Sigmoid colon (tissue), 6 donors: ENCODE measurements at regions not wholly inside any gene's neighbourhood (a gene's known extent, or its start where the extent isn't known, plus 50 kb on each side); places are given as distances from the start of the nearest gene placed in this dataset.
"Not testable (repeated sequence)": the region's sequence is repeated elsewhere in the genome, so short reads cannot be mapped to it uniquely, and the experiment has no call there.

Source experiments
- DNase-seq: peaks from one replicate; pipeline ENCODE4 v3.0.0-alpha.2; 2019
- H3K27ac ChIP-seq, 4 donors: fragments of 200-600 bp; sonication (generic); one replicate each; pipeline ENCODE4 v1.5.1; 2016 to 2019; ENCODE audit warnings: mild to moderate bottlenecking in 1 of 4
- H3K27me3 ChIP-seq, 3 donors: fragments of 200-600 bp; sonication (generic); one replicate each; pipeline ENCODE4 v1.5.1; 2019; ENCODE audit warnings: mild to moderate bottlenecking in 1 of 3
- H3K36me3 ChIP-seq, 4 donors: fragments of 200-600 bp; sonication (generic); one replicate each; pipeline ENCODE4 v1.5.1; 2016 to 2019
- H3K4me1 ChIP-seq, 4 donors: fragments of 200-600 bp; sonication (generic); one replicate each; pipeline ENCODE4 v1.5.1; 2017 to 2019
- H3K4me3 ChIP-seq, 4 donors: fragments of 200-600 bp; sonication (generic); one replicate each; pipeline ENCODE4 v1.5.1; 2017 to 2019; ENCODE audit warnings: mild to moderate bottlenecking in 2 of 4, moderate library complexity in 1 of 4
- H3K9me3 ChIP-seq, 4 donors: fragments of 200-600 bp in 3 of 4; sonication (generic) in 3 of 4; one replicate each; pipeline versions ENCODE4 v1.5.1 to v1.6.1; 2013 to 2019
- EP300 ChIP-seq, 4 donors: sonication (generic); formaldehyde crosslinking; IDR thresholded peaks; one replicate each; pipeline ENCODE4 v1.6.1; 2017; ENCODE audit warnings: antibody characterized with exemption in 4 of 4
- POLR2A ChIP-seq, 2 donors: fragments of 450-650 bp; IDR thresholded peaks; one replicate each; pipeline ENCODE4 v1.6.1; 2016; ENCODE audit warnings: antibody characterized with exemption in 2 of 2, mild to moderate bottlenecking in 2 of 2, moderate library complexity in 2 of 2
- POLR2AphosphoS5 ChIP-seq, 4 donors: sonication (generic); formaldehyde crosslinking; IDR thresholded peaks; one replicate each; pipeline ENCODE4 v1.6.1; 2017; ENCODE audit warnings: antibody characterized with exemption in 4 of 4
- WGBS, 2 donors: extraction: QIAGEN DNeasy Blood & Tissue Kit; methylation state at CpG; one replicate each; pipeline ENCODE4 v1.1.7; 2013; 5-methylcytosine and 5-hydroxymethylcytosine counted together
- intact Hi-C: fragments of 100-400 bp; cut with DNase I; formaldehyde crosslinking; loops from one replicate; pipeline ENCODE4 v1.15.1; 2023
- TF ChIP-seq, protein P1 (sequence below), 4 experiments: fragments of 450-650 bp in 3 of 4; fragments of 200-600 bp in 1 of 4; IDR thresholded peaks; one replicate each; pipeline ENCODE4 v1.5.1; 2016 to 2019; ENCODE audit warnings: antibody characterized with exemption in 4 of 4, mild to moderate bottlenecking in 3 of 4, moderate library complexity in 2 of 4
- donor health status: healthy with polysubstance abuse.
- donor health status: healthy.

DNA sequence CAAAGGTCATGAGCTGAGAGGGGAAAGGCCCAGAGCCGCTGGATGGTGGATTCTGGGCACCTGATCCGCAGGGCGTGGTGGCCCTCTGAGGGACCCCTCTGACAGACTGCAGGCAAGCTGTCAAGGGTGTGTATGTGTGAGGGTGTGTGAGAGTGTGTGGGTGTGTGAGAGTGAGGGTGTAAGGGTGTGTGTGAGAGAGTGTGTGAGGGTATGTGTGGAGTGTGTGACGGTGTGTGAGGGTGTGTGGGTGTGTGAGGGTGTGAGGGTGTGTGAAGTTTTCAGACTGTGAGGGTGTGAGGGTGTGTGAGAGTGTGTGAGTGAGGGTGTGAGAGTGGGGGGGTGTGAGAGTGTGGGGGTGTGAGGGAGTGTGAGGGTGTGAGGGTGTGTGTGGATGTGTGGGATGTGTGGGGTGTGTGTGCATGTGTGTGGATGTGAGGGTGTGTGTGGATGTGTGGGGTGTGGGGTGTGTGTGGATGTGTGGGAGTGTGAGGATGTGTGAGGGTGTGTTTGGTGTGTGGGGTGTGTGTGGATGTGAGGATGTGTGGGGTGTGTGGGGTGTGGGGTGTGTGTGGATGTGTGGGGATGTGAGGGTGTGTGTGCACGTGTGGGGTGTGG lies 156.7 kb downstream of the TMEM121 start:
- Histone ChIP-seq H3K36me3 (no peaks in the 10 kb centered on the region), H3K4me1 (no peaks in the 10 kb centered on the region), H3K9me3 (no peaks in the 10 kb centered on the region), H3K27me3 (no peaks in the 10 kb centered on the region), H3K4me3 (no peak overlapping the region), H3K27ac (no peak overlapping the region)
- TF ChIP-seq, protein P1, sequence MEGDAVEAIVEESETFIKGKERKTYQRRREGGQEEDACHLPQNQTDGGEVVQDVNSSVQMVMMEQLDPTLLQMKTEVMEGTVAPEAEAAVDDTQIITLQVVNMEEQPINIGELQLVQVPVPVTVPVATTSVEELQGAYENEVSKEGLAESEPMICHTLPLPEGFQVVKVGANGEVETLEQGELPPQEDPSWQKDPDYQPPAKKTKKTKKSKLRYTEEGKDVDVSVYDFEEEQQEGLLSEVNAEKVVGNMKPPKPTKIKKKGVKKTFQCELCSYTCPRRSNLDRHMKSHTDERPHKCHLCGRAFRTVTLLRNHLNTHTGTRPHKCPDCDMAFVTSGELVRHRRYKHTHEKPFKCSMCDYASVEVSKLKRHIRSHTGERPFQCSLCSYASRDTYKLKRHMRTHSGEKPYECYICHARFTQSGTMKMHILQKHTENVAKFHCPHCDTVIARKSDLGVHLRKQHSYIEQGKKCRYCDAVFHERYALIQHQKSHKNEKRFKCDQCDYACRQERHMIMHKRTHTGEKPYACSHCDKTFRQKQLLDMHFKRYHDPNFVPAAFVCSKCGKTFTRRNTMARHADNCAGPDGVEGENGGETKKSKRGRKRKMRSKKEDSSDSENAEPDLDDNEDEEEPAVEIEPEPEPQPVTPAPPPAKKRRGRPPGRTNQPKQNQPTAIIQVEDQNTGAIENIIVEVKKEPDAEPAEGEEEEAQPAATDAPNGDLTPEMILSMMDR (IDR thresholded peaks at IDR 0.05), result no peak
- TF ChIP-seq EP300 (IDR thresholded peaks at IDR 0.05) (no peak), POLR2A (IDR thresholded peaks at IDR 0.05) (no peak), POLR2AphosphoS5 (IDR thresholded peaks at IDR 0.05) (no peak)
- 74 to 82% methylated on average over 5 of the region's 5 CpGs for WGBS, 2 donors
- peak; percentile 22 for DNase-seq
- intact Hi-C loops, result loop anchor here (10.0 kb wide), 1 partner anchor 262 kb away; no protein-coding TSS in a partner anchor

DNA sequence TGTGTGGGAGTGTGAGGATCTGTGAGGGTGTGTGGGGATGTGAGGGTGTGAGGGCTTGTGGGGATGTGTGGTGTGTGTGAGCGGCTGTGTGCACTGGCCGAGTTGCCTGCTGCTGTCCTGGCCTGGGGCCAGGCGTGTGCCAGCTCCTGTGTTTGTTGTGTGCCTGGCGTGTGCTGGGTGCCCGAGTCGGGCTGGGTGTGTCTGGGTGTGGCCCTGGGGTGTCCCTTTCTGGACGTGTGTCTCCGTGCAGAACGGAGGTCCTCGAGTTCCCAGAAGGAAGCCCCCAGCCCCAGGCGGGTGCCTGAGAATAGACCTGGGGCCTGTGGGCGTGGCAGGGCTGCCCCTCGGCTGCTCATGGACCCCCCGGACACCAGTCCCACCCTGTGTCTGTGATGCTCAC lies 157.7 kb downstream of the TMEM121 start:
- H3K4me1 ChIP-seq, H3K36me3 ChIP-seq, H3K9me3 ChIP-seq, H3K27me3 ChIP-seq, H3K27ac ChIP-seq, H3K4me3 ChIP-seq: not testable (repeated sequence)
- intact Hi-C loops, result loop anchor here (10.0 kb wide), 1 partner anchor 261 kb away; no protein-coding TSS in a partner anchor
- WGBS, 2 donors, result 25 to 51% methylated on average over 12 to 14 of the region's 14 CpGs
- DNase-seq, result peak; percentile 24

DNA sequence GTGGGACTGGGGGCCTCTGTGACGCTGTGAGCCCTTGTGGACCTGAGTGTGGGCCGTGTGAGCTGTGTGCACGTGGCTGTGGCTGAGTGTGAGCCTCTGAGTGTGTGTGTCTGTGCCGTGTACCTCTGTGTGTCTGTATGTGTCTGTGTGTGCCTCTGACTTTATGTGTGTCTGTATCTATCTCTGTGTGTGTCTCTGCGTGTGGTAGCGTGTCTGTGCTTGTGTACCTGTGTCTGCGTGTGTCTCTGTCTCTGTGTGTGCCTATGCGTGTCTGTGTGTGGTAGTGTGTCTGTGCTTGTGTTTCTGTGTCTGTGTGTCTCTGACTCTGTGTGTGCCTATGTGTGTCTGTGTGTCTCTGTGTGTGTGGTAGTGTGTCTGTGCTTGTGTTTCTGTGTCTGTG lies 158.2 kb downstream of the TMEM121 start:
- H3K36me3 ChIP-seq, H3K4me1 ChIP-seq, H3K27ac ChIP-seq, H3K4me3 ChIP-seq, H3K9me3 ChIP-seq, H3K27me3 ChIP-seq: not testable (repeated sequence)
- WGBS, 2 donors, result 70 to 76% methylated on average over 6 to 7 of the region's 8 CpGs
- peak; percentile 19 for DNase-seq
- intact Hi-C loops, result loop anchor here (10.0 kb wide), 1 partner anchor 260 kb away; no protein-coding TSS in a partner anchor

DNA sequence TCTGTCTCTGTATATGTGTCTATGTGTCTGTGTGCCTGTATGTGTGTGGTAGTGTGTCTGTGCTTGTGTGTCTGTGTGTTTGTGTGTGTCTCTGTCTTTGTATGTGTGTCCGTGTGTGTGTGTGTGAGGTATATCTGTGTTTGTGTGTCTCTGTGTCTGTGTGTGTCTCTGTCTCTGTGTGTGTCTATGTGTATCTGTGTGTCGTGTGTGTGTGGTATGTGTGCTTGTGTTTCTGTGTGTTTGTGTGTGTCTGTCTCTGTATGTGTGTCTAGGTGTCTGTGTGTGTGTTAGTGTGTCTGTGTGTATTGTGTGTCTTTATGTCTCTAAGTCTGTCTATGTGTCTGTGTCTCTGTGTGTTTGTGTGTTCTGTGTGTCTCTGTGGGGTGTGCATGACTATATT lies 158.6 kb downstream of the TMEM121 start:
- H3K4me1 ChIP-seq, result no peaks in the 10 kb centered on the region
- TF ChIP-seq, protein P1 (IDR thresholded peaks at IDR 0.05), result no peak
- TF ChIP-seq EP300 (IDR thresholded peaks at IDR 0.05) (no peak), POLR2AphosphoS5 (IDR thresholded peaks at IDR 0.05) (no peak), POLR2A (IDR thresholded peaks at IDR 0.05) (no peak)
- H3K27me3 ChIP-seq, result no peaks in the 10 kb centered on the region
- 74 to 88% methylated on average over 2 of the region's 2 CpGs for WGBS, 2 donors
- H3K27ac ChIP-seq, result no peak overlapping the region
- DNase-seq, result no peak
- H3K9me3 ChIP-seq, result no peaks in the 10 kb centered on the region
- intact Hi-C loops, result loop anchor here (10.0 kb wide), 1 partner anchor 260 kb away; no protein-coding TSS in a partner anchor
- H3K36me3 ChIP-seq, result no peaks in the 10 kb centered on the region
- H3K4me3 ChIP-seq, result no peak overlapping the region

DNA sequence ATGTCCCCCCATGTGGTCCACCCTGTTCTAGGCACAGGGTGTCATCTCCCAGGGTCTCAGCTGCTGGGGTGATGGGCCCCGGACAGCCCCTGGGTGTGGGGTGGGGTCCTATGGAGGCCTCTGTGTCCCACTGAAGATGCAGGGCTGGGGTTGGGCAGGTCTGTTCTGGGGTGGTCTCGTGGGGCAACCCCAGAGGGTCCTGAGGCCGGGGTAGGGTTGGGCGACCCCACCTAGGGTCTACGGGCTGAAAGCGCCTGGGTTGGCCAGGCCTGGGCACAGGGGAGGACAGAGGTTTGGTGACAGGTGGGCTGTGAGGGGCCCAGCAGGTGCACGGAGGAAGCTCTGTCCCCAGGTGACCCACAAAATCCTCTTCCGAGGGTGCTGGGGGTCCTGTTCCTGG lies 159.2 kb downstream of the TMEM121 start:
- H3K9me3 ChIP-seq, H3K27ac ChIP-seq, H3K4me3 ChIP-seq, H3K4me1 ChIP-seq, H3K27me3 ChIP-seq, H3K36me3 ChIP-seq: not testable (repeated sequence)
- DNase-seq, result peak; percentile 5
- intact Hi-C loops, result loop anchor here (10.0 kb wide), 1 partner anchor 259 kb away; no protein-coding TSS in a partner anchor
- WGBS, 2 donors, result 47 to 59% methylated on average over 5 of the region's 8 CpGs

DNA sequence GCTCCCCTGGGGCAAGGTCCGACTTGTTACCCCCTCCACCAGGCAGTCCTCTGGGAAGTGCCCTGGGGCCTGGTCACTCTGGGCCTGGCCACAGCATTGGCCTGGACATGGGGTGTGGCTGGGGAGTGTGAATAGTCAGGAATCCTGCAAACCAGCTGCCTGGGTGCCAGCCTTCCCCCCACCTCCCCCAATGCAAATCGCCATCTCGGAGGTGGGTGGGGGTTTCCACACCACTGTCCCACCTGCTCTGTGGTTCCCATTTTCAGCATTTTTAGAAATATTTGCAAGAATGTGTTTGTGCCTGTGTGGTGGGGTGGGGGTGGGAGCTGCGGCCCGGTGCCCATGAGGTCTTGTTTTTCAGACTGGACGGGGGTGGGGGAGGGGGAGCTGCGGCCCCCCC lies 159.7 kb downstream of the TMEM121 start:
- not testable (repeated sequence) for DNase-seq, H3K4me1 ChIP-seq, H3K4me3 ChIP-seq, H3K36me3 ChIP-seq, H3K9me3 ChIP-seq, H3K27me3 ChIP-seq, H3K27ac ChIP-seq
- intact Hi-C loops, result loop anchor here (10.0 kb wide), 1 partner anchor 259 kb away; no protein-coding TSS in a partner anchor
- WGBS, 2 donors, result no CpG with 5 or more reads among the region's 7 CpGs

DNA sequence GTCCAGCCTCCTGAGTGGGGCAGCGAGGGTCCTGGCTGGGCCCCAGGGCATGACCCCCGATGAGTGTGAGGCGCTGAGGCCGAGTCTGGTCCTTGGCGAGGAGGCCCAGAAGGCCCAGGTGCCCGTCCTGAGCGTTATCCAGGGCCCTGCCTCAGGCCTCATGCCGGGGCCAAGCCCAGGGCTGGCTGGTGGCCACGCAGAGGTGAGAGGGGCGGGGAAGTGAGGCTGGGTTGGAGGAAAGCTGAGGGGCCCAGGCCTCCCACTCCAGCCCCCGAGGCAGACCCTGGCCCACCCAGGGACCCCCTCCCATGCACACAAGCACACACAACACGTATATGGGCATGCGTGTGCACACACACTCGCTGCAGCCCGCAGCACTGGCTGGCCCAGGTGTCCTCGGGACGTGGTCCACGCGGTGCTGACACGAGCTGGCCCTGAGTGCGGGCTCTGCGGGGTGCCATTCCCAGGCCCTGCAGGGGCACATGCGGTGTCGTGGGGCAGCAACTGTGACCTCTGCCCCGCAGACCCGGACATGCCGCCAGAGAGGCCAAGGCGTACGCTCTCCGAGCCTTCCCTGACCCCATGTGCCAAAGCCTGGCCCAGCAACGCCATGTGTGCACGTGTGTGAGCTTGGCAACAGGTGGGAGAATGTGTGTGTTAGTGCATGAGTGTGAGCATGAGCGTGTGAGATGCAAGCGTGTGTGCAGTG lies 160.2 kb downstream of the TMEM121 start:
- not testable (repeated sequence) for H3K27ac ChIP-seq, H3K4me1 ChIP-seq, H3K36me3 ChIP-seq, H3K4me3 ChIP-seq, H3K27me3 ChIP-seq, H3K9me3 ChIP-seq
- 68 to 86% methylated on average over 23 to 29 of the region's 34 CpGs for WGBS, 2 donors
- intact Hi-C loops, result loop anchor here (10.0 kb wide), 1 partner anchor 258 kb away; no protein-coding TSS in a partner anchor
- DNase-seq, result peak; percentile 15

DNA sequence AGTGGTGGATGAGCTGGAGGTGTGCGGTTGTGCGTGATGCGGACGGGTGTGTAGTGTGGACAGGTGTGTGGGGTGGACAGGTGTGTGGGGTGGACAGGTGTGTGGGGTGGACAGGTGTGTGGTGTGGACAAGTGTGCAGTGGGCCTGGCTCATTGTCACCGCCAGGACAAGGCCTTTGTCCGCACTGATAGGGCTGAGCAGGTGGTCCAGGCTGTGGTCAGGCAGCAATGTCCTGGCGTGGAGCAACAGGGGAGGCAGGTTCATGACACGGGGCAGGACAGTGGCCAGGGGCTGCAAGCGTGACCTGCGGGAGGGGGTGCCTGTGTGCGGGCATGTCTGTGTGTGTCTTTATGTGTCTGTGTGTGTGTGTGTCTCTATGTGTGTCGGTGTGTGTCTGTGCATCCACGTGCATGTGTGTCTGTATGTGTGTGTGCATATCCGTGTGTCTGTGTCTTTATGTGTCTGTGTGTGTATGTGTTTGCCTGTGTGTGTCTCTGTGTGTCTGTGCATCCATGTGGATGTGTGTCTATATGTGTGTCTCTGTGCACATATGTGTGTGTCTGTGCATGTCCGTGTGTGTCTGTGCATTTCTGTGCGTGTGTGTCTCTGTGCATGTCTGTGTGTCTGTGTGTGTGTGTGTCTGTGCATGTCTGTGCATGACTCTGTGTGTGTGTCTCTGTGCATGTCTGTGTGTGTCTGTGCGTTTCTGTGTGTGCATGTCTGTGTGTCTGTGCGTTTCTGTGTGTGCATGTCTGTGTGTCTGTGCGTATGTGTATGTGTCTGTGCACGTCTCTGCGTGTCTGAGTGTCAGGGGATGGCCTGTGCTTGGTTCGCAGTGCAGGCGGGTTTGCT lies 161.0 kb downstream of the TMEM121 start:
- not testable (repeated sequence) for H3K27me3 ChIP-seq, H3K9me3 ChIP-seq, H3K27ac ChIP-seq, H3K4me1 ChIP-seq, H3K36me3 ChIP-seq, H3K4me3 ChIP-seq
- intact Hi-C loops, result loop anchor here (10.0 kb wide), 1 partner anchor 257 kb away; no protein-coding TSS in a partner anchor
- WGBS, 2 donors, result 69 to 80% methylated on average over 23 of the region's 23 CpGs
- DNase-seq, result peak; percentile 37

DNA sequence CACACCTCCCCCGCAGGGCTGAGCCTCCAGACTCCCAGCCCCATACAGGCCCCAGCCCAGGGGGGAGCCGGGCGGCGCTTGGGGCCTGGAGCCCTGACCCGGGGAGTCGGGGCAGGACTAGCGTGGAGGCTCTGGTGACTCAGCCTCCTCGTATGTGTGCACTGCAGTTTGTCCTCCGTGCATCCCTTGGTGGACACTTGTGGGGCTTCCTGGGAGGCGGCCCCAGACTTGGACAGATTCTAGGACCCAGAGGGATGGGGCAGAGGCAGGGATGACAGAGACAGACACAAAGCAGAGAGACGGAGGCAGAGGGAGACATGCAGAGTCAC lies 161.6 kb downstream of the TMEM121 start:
- not testable (repeated sequence) for H3K27ac ChIP-seq, H3K27me3 ChIP-seq, H3K4me3 ChIP-seq, H3K4me1 ChIP-seq, H3K9me3 ChIP-seq, H3K36me3 ChIP-seq
- intact Hi-C loops, result loop anchor here (10.0 kb wide), 1 partner anchor 257 kb away; no protein-coding TSS in a partner anchor
- 36 to 58% methylated on average over 11 of the region's 11 CpGs for WGBS, 2 donors
- DNase-seq, result peak; percentile 28
